WTC11 (cell line): ENCODE measurements at regions not wholly inside any gene's neighbourhood (a gene's known extent, or its start where the extent isn't known, plus 50 kb on each side); places are given as distances from the start of the nearest gene placed in this dataset.

Experiments
- ATAC-seq: fragments of 200-7000 bp; cut with Tn5 transposase; 2 replicates; pipeline ENCODE4 v1.10.0; 2021; ENCODE audit warnings: mild to moderate bottlenecking, moderate library complexity
- CTCF ChIA-PET: fragments of 300-600 bp; sonication (Branson Sonifier 250); formaldehyde crosslinking; loops from one replicate; lab custom pipeline; 2021; ENCODE audit warnings: antibody characterized with exemption; lab: Charles Lee
- POLR2A ChIA-PET: fragments of 350-600 bp; sonication (Branson Sonifier 250); formaldehyde crosslinking; loops from one replicate; lab custom pipeline; 2021; ENCODE audit warnings: antibody characterized with exemption; lab: Charles Lee
- DNase-seq: peaks from one replicate; pipeline ENCODE4 v3.0.0; 2021; ENCODE audit warnings: low spot score
- H3K27ac Mint-ChIP-seq: 2 replicates; pipeline ENCODE4 v1.8.0; 2021; ENCODE audit warnings: mixed read lengths
- H3K27me3 Mint-ChIP-seq: 2 replicates; pipeline ENCODE4 v1.8.0; 2021; ENCODE audit warnings: low read depth, mild to moderate bottlenecking, moderate library complexity, mixed read lengths
- H3K36me3 Mint-ChIP-seq: 2 replicates; pipeline ENCODE4 v1.8.0; 2021; ENCODE audit warnings: mixed read lengths
- H3K4me1 Mint-ChIP-seq: 2 replicates; pipeline ENCODE4 v1.8.0; 2022; ENCODE audit warnings: mixed read lengths
- H3K4me3 Mint-ChIP-seq: 2 replicates; pipeline ENCODE4 v1.8.0; 2021; ENCODE audit warnings: mild to moderate bottlenecking, moderate library complexity, mixed read lengths
- H3K9me3 Mint-ChIP-seq: 2 replicates; pipeline ENCODE4 v1.8.0; 2021; ENCODE audit warnings: mixed read lengths
- ATF1 ChIP-seq: sonication (generic); formaldehyde crosslinking; IDR thresholded peaks from 2 replicates; pipeline ENCODE4 v1.8.1; 2023; ENCODE audit warnings: mild to moderate bottlenecking, moderate library complexity, missing genetic modification reagents
- CBFB ChIP-seq: sonication (generic); formaldehyde crosslinking; IDR thresholded peaks from 2 replicates; pipeline ENCODE4 v1.8.1; 2022; ENCODE audit warnings: mild to moderate bottlenecking, low read depth, missing genetic modification reagents
- E2F1 ChIP-seq: sonication (generic); formaldehyde crosslinking; IDR thresholded peaks from 2 replicates; pipeline ENCODE4 v1.8.0; 2022; ENCODE audit warnings: mild to moderate bottlenecking, missing genetic modification reagents
- IRF1 ChIP-seq: sonication (generic); formaldehyde crosslinking; IDR thresholded peaks from 2 replicates; pipeline ENCODE4 v1.8.0; 2023; ENCODE audit warnings: missing genetic modification reagents
- IRF2 ChIP-seq: sonication (generic); formaldehyde crosslinking; IDR thresholded peaks from 2 replicates; pipeline ENCODE4 v1.8.0; 2022; ENCODE audit warnings: low read depth, missing genetic modification reagents, borderline replicate concordance
- MYBL2 ChIP-seq: sonication (generic); formaldehyde crosslinking; IDR thresholded peaks from 2 replicates; pipeline ENCODE4 v1.8.1; 2023; ENCODE audit warnings: mild to moderate bottlenecking, moderate library complexity, missing genetic modification reagents
- NR2C2 ChIP-seq: sonication (generic); formaldehyde crosslinking; IDR thresholded peaks from 2 replicates; pipeline ENCODE4 v1.8.0; 2022; ENCODE audit warnings: mild to moderate bottlenecking, missing genetic modification reagents
- PRDM15 ChIP-seq: sonication (generic); formaldehyde crosslinking; IDR thresholded peaks from 2 replicates; pipeline ENCODE4 v1.8.0; 2022; ENCODE audit warnings: missing genetic modification reagents
- SMAD4 ChIP-seq: sonication (generic); formaldehyde crosslinking; IDR thresholded peaks from 2 replicates; pipeline ENCODE4 v1.8.0; 2022; ENCODE audit warnings: mild to moderate bottlenecking, missing genetic modification reagents
- SP1 ChIP-seq: sonication (generic); formaldehyde crosslinking; conservative IDR thresholded peaks from 2 replicates; pipeline ENCODE4 v1.8.1; 2022; ENCODE audit warnings: missing genetic modification reagents
- STAT6 ChIP-seq: sonication (generic); formaldehyde crosslinking; conservative IDR thresholded peaks from 2 replicates; pipeline ENCODE4 v1.8.1; 2023; ENCODE audit warnings: mild to moderate bottlenecking, low read depth, missing genetic modification reagents, moderate library complexity
- ZNF425 ChIP-seq: fragments of 250-450 bp; sonication (Bioruptor Pico); conservative IDR thresholded peaks from 2 replicates; pipeline ENCODE4 v1.9.0; 2021; ENCODE audit warnings: mild to moderate bottlenecking
- TF ChIP-seq, protein P1 (sequence below): sonication (generic); formaldehyde crosslinking; IDR thresholded peaks from 2 replicates; pipeline ENCODE4 v1.8.0; 2022; ENCODE audit warnings: mild to moderate bottlenecking, missing genetic modification reagents

- Mint-ChIP-seq H3K4me3 (no peak overlapping the region), H3K4me1 (peaks cover 44% of the 10 kb centered on the region), H3K36me3 (no peaks in the 10 kb centered on the region), H3K9me3 (no peaks in the 10 kb centered on the region), H3K27me3 (peaks cover 6% of the 10 kb centered on the region; the same call in 1 of the 2 replicates), H3K27ac (no peak overlapping the region)
- ChIA-PET CTCF (interaction anchor here (2.0 kb wide), 1 partner anchor 36 kb away, joined by 6 read pairs; no protein-coding TSS in a partner anchor), POLR2A (no interaction called here)
- DNase-seq, result no peak
- TF ChIP-seq PRDM15 (CRISPR knock-in tag), result no peak
- TF ChIP-seq CBFB (CRISPR knock-in tag), result no peak
- TF ChIP-seq ZNF425, result no peak
- TF ChIP-seq, protein P1, sequence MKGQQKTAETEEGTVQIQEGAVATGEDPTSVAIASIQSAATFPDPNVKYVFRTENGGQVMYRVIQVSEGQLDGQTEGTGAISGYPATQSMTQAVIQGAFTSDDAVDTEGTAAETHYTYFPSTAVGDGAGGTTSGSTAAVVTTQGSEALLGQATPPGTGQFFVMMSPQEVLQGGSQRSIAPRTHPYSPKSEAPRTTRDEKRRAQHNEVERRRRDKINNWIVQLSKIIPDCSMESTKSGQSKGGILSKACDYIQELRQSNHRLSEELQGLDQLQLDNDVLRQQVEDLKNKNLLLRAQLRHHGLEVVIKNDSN (CRISPR knock-in tag), result no peak
- TF ChIP-seq E2F1 (CRISPR knock-in tag), result no peak
- TF ChIP-seq ATF1, result no peak
- TF ChIP-seq MYBL2, result no peak
- TF ChIP-seq SP1, result no peak
- TF ChIP-seq IRF2, result no peak
- TF ChIP-seq SMAD4 (CRISPR knock-in tag), result no peak
- no peak for TF ChIP-seq STAT6 (CRISPR knock-in tag)
- ATAC-seq, result no peak
Measured at GRCh38 chr6:4318321-4318720, 182.9 kb upstream of the ECI2 start.

GRCh38 chr6:4316867-4317400 is 181.6 kb upstream of the ECI2 start:
- peaks cover 36% of the 10 kb centered on the region for H3K4me1 Mint-ChIP-seq
- H3K36me3 Mint-ChIP-seq, result peaks cover 7% of the 10 kb centered on the region
- TF ChIP-seq NR2C2 (CRISPR knock-in tag), result no peak
- no peak for TF ChIP-seq IRF1 (CRISPR knock-in tag)
- TF ChIP-seq, all 79 proteins: peak for 0
- Mint-ChIP-seq H3K4me3 (no peak overlapping the region), H3K9me3 (peaks cover 10% of the 10 kb centered on the region), H3K27ac (no peak overlapping the region), H3K27me3 (peaks cover 6% of the 10 kb centered on the region; the same call in 1 of the 2 replicates)
- ATAC-seq (peak; percentile 54), DNase-seq (no peak)
- ChIA-PET CTCF (no interaction called here), POLR2A (interaction anchor here (0.5 to 0.6 kb wide), 2 partner anchors 400 to 585 kb away, joined by 3 read pairs; no protein-coding TSS in a partner anchor)
